GM18498 (cell line): ENCODE measurements at regions not wholly inside any gene's neighbourhood (a gene's known extent, or its start where the extent isn't known, plus 50 kb on each side); places are given as distances from the start of the nearest gene placed in this dataset.

Source experiments
- ATAC-seq: cut with Tn5 transposase; IDR thresholded peaks from one replicate; pipeline ENCODE4 v1.9.1; 2021; ENCODE audit warnings: mild to moderate bottlenecking, moderate library complexity; ENCODE audit not compliant: unreplicated experiment

GRCh38 chr1:62917314-62917713 lies 133.4 kb downstream of the ATG4C start:
- ATAC-seq = no peak

GRCh38 chr1:62917805-62918204 lies 133.9 kb downstream of the ATG4C start:
- ATAC-seq = no peak

DNA sequence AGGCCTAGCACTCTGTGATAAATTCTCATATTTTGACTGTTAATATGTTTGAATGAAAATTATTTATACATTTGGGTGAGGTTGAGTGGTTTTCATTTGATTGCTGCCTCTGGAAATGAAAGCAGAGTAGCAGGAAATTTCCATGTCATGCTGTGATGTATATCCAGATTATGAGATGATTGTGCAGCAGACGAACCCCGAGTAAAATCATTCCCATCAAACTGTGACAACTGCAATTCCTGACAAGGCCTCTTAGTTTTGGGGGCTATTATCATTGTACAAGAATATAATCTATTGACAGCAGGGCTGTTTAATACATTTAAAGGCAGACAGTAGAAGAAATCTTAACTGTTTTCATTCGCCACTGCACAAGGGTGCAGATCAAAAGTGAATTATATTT lies 134.8 kb downstream of the ATG4C start:
- ATAC-seq = no peak

DNA sequence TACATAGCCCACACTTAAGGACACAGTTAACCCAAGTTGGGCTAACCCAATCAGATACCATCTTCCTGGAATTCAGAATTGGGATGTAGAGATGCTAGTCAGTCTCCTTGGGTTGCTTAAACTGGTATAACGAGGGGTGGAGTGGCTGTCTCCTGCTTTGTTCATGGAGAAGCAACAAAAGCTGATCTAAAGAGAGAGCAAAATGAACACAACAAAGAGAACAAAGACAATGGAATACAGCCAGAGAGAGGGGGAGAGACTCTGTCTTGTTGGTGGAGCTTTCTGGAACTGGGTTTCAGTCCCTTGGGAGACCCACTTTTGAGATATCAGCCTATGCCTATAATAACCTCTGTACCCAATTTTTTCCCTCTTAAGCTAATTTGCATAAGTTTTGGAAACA lies 138.1 kb downstream of the ATG4C start:
- ATAC-seq = no peak

- no peak for ATAC-seq
These were observed 141.3 kb downstream of the ATG4C start for GRCh38 chr1:62924983-62925790.

DNA sequence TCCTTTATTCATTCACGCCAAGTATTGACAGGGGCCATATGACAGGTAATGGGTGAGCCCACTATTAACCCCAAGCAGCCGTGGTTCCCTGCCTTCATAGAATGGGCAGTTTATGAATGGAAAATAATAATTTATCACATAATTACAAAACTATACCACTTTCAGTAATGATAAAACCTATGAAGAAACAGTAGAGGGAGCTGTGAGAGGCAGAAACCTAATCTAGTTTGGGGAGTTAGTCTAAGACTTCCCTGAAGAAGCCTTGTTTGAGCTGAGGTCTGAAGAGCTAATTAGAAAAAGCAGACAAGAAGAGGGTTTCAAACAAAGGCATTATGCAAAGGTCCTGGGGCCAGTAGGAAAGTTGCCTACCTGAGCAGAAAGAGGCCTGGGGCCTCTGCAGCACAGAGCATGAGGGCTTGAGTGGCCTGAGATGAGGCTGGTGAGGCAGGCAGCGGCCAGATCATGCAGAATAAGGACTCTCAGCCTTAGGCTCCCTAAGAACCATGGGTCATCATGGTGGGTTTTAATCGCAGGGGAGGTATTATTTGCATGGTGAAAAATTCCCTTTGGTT lies 142.8 kb downstream of the ATG4C start:
- no peak for ATAC-seq

GRCh38 chr1:62928885-62929284 lies 145.0 kb downstream of the ATG4C start:
- ATAC-seq = no peak

GRCh38 chr1:62937634-62938296 lies 153.8 kb downstream of the ATG4C start:
- ATAC-seq = no peak

DNA sequence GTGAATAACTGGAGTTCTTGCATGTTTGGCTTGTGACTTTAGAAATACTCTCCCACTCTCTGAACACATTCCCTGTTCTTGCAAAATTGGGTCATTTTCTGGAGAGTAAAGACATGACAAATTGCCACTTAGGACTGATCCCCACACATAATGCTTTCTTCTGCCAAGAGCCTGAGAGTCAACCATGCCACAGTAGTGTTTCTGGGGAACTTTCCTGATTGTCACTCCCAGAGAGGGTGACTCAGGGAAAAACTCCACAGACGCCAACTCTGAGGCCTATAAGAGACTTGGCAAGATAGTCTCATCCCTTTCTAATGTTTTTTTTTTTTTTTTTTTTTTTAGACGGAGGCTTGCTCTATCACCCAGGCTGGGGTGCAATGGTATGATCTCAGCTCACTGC lies 157.8 kb downstream of the ATG4C start:
- ATAC-seq = no peak

GRCh38 chr1:62946511-62946910 lies 162.6 kb downstream of the ATG4C start:
- no peak for ATAC-seq

- no peak for ATAC-seq
These were observed 167.5 kb downstream of the ATG4C start for GRCh38 chr1:62951428-62951827.

DNA sequence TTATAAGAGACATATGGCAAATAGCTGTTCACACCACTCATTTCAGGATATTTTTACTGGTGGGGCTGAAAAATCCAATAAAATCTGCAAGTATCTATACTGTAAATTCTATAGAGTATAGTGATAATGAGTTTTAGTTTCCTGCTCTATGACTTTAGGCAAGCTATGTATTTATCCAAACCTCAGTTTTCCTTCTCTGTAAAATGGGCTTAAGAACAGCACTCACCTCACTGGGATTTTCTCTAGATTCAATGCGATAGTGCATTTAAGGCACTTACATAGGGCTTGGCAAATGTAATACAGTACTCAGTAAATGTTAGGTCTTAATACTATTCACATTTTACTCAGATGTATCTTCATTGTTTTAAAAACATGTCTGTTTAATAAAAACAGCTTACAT lies 168.7 kb downstream of the ATG4C start:
- no peak for ATAC-seq

DNA sequence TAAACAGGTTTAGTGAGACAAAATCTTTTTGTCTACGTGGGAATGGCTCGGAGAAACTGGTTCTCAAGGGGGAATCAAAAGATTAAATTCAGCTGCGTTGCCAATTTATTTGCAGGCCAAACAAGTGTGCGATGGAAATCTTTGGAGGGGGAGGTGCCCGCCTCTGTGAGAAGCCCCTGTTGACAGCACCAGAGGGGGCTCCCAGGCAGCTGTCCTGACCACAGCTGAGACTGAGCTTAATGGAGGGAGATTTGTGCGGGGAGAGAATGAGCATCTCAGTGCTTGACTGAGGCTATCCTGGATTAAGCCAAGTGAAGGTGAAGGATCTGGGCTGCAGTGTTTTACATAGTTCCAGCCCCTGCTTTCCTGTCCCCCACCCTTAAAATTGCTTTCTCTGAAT lies 169.7 kb downstream of the ATG4C start:
- ATAC-seq = no peak

DNA sequence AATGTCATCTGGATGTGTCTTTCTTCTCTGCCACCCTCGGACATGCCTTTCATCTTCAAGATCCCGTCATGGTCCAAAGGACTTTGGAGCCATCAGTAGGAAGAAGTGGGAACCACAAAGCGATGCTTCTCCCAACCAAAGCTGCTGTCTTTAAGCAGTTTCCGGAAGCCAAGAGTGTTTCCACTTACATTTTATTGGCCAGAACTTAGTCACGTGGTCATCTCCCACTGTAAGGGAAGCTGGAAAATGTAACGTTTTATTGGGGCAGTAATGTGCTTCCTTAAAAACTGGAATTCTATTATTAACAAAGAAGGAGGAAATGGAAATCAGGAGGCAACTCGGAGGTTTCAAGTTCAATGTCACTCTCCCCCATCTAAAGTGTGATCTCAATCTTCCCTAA lies 170.8 kb downstream of the ATG4C start:
- ATAC-seq = no peak

DNA sequence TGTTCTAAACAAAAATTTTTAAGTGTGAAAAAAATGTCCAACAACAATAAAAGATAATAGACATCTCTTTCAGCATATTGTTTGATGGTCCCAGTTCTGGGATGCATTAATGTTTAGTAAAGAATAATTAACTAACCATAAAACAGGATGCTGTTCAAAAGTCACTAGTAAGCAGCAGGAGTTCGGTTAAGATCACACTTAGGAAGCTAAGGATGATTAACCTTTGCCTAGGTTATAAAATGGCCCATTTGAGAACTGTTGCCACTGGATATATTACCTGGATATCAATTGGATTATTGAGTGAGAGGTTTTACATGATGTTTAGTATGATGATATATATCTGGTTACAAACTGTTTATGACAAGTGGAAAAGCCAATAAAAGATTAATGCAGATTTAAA lies 171.7 kb downstream of the ATG4C start:
- no peak for ATAC-seq

- no peak for ATAC-seq
These were observed 178.3 kb downstream of the ATG4C start for GRCh38 chr1:62962014-62962812.

GRCh38 chr1:62962901-62963776 lies 179.2 kb downstream of the ATG4C start:
- ATAC-seq = peak; percentile 80

DNA sequence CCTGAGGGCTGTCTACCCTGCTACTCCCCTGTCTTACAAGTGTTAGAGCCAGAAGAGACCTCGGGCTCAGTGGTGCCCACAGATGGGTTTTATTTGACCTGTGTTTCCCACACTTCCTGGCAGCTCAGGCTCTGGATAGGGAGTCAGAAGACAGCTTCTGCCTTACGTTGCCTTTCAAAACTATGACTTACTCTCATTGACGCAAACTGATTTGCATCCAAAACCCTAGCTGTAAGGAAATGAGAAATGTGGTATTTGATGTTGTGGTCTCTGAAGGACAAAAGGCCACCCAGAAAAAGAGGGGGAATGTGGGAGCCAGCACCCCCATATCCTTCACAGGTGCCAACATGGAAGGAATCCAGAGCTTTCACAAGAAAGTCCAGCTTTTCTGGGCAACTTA lies 180.2 kb downstream of the ATG4C start:
- no peak for ATAC-seq

- no peak for ATAC-seq
These were observed 183.1 kb downstream of the ATG4C start for GRCh38 chr1:62967031-62967430.

DNA sequence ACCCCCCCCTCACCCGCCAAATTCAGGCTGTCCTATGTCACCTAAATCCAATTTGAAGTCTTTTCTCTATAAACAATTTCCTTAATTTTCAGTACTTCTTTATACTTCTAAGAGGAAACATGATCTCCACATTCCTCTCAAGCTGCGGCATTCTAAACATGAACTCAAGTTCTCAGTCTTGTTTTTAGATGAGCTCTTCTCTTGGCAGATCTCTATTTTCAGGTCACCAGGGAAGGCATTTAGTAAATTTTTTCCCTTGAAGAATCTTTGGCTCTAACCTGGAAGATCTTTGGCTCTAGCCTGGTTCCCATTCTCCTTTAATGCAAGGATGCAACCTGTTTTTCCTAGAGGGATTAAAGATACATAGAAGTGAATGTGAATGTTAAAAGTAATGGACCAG lies 193.4 kb downstream of the ATG4C start:
- no peak for ATAC-seq
